ENCODE measurements at regions not wholly inside any gene's neighbourhood (a gene's known extent, or its start where the extent isn't known, plus 50 kb on each side); places are given as distances from the start of the nearest gene placed in this dataset.

DNA sequence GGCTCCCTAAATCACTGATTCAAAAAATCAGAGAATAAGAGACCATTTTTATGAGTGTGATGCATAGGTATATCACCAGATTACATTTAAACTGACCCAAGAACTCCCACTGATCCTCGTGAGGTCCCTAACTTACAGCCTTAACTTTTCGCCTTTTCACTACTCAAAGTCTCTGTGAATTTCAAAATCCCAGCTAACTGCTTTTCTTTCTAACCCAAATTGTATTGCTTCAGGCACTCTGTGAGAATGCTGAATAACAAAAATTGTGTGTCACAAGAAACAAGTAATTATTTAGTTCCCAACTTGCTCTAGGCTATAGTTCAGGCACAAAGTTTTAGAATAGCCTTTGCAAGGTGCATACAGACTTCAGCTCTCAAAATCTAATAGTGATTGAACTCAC, 368.6 kb downstream of the CHSY3 start:
- H3K4me1 Mint-ChIP-seq: no peaks in the 10 kb centered on the region
- Histone ChIP-seq H3K27me3 (ENCODE audit: control insufficient read depth, insufficient read depth, low read length) (no peaks in the 10 kb centered on the region), H3K9me3 (ENCODE audit: control insufficient read depth, insufficient read depth, low read length) (no peaks in the 10 kb centered on the region), H3K36me3 (ENCODE audit: control insufficient read depth, insufficient read depth, low read length) (no peaks in the 10 kb centered on the region), H3K4me3 (ENCODE audit: low read length) (no peak overlapping the region), H3K27ac (ENCODE audit: low read length) (no peak overlapping the region), H3K4me1 (ENCODE audit: control insufficient read depth, insufficient read depth, low read length) (no peaks in the 10 kb centered on the region)
- ATAC-seq: no peak
- WGBS (ENCODE audit: insufficient coverage): 93% methylated on average over 2 of the region's 2 CpGs
- no peaks in the 10 kb centered on the region for H3K36me3 Mint-ChIP-seq
- intact Hi-C loops (cut with micrococcal nuclease): no loop called here
- no peak for DNase-seq
- H3K27ac Mint-ChIP-seq: no peak overlapping the region
- H3K4me3 Mint-ChIP-seq: no peak overlapping the region
- H3K27me3 Mint-ChIP-seq (ENCODE audit: low read depth in 2 of 2): no peaks in the 10 kb centered on the region
- peaks cover 2 to 6% of the 10 kb centered on the region in 2 donors for H3K9me3 Mint-ChIP-seq
- TF ChIP-seq, protein P1, sequence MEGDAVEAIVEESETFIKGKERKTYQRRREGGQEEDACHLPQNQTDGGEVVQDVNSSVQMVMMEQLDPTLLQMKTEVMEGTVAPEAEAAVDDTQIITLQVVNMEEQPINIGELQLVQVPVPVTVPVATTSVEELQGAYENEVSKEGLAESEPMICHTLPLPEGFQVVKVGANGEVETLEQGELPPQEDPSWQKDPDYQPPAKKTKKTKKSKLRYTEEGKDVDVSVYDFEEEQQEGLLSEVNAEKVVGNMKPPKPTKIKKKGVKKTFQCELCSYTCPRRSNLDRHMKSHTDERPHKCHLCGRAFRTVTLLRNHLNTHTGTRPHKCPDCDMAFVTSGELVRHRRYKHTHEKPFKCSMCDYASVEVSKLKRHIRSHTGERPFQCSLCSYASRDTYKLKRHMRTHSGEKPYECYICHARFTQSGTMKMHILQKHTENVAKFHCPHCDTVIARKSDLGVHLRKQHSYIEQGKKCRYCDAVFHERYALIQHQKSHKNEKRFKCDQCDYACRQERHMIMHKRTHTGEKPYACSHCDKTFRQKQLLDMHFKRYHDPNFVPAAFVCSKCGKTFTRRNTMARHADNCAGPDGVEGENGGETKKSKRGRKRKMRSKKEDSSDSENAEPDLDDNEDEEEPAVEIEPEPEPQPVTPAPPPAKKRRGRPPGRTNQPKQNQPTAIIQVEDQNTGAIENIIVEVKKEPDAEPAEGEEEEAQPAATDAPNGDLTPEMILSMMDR (IDR thresholded peaks at IDR 0.05): no peak

DNA sequence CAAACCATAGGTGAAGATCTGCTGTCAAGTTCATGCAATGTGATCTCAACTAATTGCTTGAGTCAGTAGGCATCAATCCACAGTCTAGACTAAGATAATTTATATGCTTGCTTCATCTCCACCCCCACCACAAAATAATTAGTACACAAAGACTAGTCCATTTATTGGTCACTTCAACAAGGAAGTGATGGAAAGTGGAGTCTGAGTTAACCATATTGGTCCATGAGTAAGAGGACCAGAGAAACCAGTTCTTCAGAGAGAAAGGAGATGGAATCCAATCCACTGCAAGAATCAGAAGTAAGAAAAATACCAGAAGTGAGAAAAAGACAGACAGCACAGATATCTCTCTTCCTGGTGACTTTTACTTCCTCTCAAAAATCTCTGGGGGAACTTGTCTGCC, 366.5 kb downstream of the CHSY3 start:
- Histone ChIP-seq H3K9me3 (ENCODE audit: control insufficient read depth, insufficient read depth, low read length) (no peaks in the 10 kb centered on the region), H3K4me3 (ENCODE audit: low read length) (no peak overlapping the region), H3K4me1 (ENCODE audit: control insufficient read depth, insufficient read depth, low read length) (no peaks in the 10 kb centered on the region), H3K27me3 (ENCODE audit: control insufficient read depth, insufficient read depth, low read length) (no peaks in the 10 kb centered on the region), H3K36me3 (ENCODE audit: control insufficient read depth, insufficient read depth, low read length) (no peaks in the 10 kb centered on the region), H3K27ac (ENCODE audit: low read length) (no peak overlapping the region)
- Mint-ChIP-seq H3K4me1 (no peaks in the 10 kb centered on the region), H3K36me3 (no peaks in the 10 kb centered on the region), H3K27ac (no peak overlapping the region), H3K9me3 (peaks cover 4 to 5% of the 10 kb centered on the region in 2 donors), H3K4me3 (no peak overlapping the region), H3K27me3 (ENCODE audit: low read depth in 2 of 2) (no peaks in the 10 kb centered on the region)
- DNase-seq (no peak), ATAC-seq (no peak)
- intact Hi-C loops (cut with micrococcal nuclease): no loop called here
- TF ChIP-seq, protein P1 (IDR thresholded peaks at IDR 0.05): no peak

DNA sequence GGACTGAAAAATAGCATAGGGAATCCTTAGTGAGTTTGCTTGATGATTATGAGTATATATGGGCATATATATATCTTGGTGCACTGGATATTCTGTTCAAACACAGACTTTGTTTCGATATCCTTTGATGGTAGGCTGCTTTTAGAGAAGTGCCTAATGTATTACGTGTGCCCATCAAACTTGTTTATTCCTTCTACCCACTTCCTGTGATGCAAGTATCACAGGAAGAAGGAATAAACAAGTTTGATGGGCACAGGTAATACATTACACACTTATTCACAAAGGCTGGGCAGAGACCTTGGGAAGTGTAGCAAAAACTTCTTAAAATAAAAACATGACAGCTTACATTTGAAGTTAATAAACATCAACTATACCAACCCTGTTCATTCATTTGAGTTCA, 364.2 kb downstream of the CHSY3 start:
- Histone ChIP-seq H3K4me3 (ENCODE audit: low read length) (no peak overlapping the region), H3K36me3 (ENCODE audit: control insufficient read depth, insufficient read depth, low read length) (no peaks in the 10 kb centered on the region), H3K9me3 (ENCODE audit: control insufficient read depth, insufficient read depth, low read length) (no peaks in the 10 kb centered on the region), H3K4me1 (ENCODE audit: control insufficient read depth, insufficient read depth, low read length) (no peaks in the 10 kb centered on the region), H3K27ac (ENCODE audit: low read length) (no peak overlapping the region), H3K27me3 (ENCODE audit: control insufficient read depth, insufficient read depth, low read length) (no peaks in the 10 kb centered on the region)
- H3K9me3 Mint-ChIP-seq: peaks cover 2 to 3% of the 10 kb centered on the region in 2 donors
- no peaks in the 10 kb centered on the region for H3K4me1 Mint-ChIP-seq
- H3K27ac Mint-ChIP-seq: no peak overlapping the region
- H3K36me3 Mint-ChIP-seq: no peaks in the 10 kb centered on the region
- intact Hi-C loops (cut with micrococcal nuclease): no loop called here
- no peak overlapping the region for H3K4me3 Mint-ChIP-seq
- ATAC-seq (no peak), DNase-seq (no peak)
- H3K27me3 Mint-ChIP-seq (ENCODE audit: low read depth in 2 of 2): no peaks in the 10 kb centered on the region
- WGBS (ENCODE audit: insufficient coverage): 58% methylated on average over 2 of the region's 2 CpGs
- TF ChIP-seq, protein P1 (IDR thresholded peaks at IDR 0.05): no peak

DNA sequence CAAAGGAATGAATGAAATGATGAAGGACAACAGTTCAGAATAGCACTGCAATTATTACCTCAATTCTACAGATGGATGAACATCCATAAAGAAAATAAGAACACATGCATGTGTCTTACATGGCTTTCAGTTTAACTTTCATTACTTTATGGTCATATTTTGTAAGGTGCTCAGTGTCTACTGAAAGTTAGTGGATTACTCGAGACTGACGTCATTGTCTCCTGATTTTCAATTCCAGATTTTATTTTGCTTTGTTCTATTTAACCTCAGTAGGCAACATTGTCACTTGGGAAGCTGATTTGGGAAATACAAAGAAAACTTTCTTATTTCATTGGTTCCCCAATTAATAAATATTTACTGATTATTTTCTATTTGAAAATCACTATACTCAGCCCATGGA, 363.7 kb downstream of the CHSY3 start:
- ATAC-seq (no peak), DNase-seq (no peak)
- no peak overlapping the region for H3K4me3 ChIP-seq (ENCODE audit: low read length)
- no peaks in the 10 kb centered on the region for H3K27me3 ChIP-seq (ENCODE audit: control insufficient read depth, insufficient read depth, low read length)
- Mint-ChIP-seq H3K4me3 (no peak overlapping the region), H3K27me3 (ENCODE audit: low read depth in 2 of 2) (no peaks in the 10 kb centered on the region), H3K36me3 (no peaks in the 10 kb centered on the region), H3K27ac (no peak overlapping the region), H3K4me1 (no peaks in the 10 kb centered on the region), H3K9me3 (peaks cover 2 to 3% of the 10 kb centered on the region in 2 donors)
- no peaks in the 10 kb centered on the region for H3K36me3 ChIP-seq (ENCODE audit: control insufficient read depth, insufficient read depth, low read length)
- intact Hi-C loops (cut with micrococcal nuclease): no loop called here
- no peak overlapping the region for H3K27ac ChIP-seq (ENCODE audit: low read length)
- no peaks in the 10 kb centered on the region for H3K4me1 ChIP-seq (ENCODE audit: control insufficient read depth, insufficient read depth, low read length)
- 80% methylated on average over 1 of the region's 2 CpGs for WGBS (ENCODE audit: insufficient coverage)
- H3K9me3 ChIP-seq (ENCODE audit: control insufficient read depth, insufficient read depth, low read length): no peaks in the 10 kb centered on the region
- TF ChIP-seq, protein P1 (IDR thresholded peaks at IDR 0.05): no peak

All from natural killer cell (primary cell).